ENCODE measurements at regions not wholly inside any gene's neighbourhood (a gene's known extent, or its start where the extent isn't known, plus 50 kb on each side); places are given as distances from the start of the nearest gene placed in this dataset.

DNA sequence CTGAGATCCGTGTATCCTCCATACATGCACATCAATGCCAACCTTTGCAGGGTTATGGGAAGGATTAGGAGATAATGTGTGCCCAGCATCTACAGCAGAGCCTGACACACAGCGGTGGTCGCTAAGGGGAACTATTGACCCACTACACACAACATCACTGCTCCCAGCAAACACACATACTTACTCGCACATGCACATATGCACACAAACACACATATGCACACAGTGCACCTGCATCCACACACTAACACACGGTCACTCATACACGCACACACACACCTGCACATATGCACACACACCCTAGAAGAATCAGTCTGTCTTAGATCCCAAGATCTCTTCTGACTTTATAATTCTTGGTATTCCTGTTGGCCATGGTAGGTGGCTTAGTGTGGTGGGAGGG lies 118.3 kb downstream of the GYPC start:
- TF ChIP-seq SUZ12 (IDR thresholded peaks at IDR 0.05; ENCODE audit: extremely low read depth, insufficient read depth, insufficient read length) = no peak
- TF ChIP-seq YY1 (IDR thresholded peaks at IDR 0.05; ENCODE audit: insufficient read depth, insufficient read length) = no peak
